ENCODE measurements at regions not wholly inside any gene's neighbourhood (a gene's known extent, or its start where the extent isn't known, plus 50 kb on each side); places are given as distances from the start of the nearest gene placed in this dataset.

- TF ChIP-seq POLR2A (IDR thresholded peaks at IDR 0.05; ENCODE audit: low read depth, low read length), result no peak
- TF ChIP-seq POLR2AphosphoS5 (IDR thresholded peaks at IDR 0.05; ENCODE audit: low read depth, low read length), result no peak
- TF ChIP-seq TAF1 (IDR thresholded peaks at IDR 0.05; ENCODE audit: borderline replicate concordance, low read depth, low read length), result no peak
Observed at GRCh38 chr2:18084376-18084775, 205.9 kb downstream of the KCNS3 start.
